ENCODE measurements at regions not wholly inside any gene's neighbourhood (a gene's known extent, or its start where the extent isn't known, plus 50 kb on each side); places are given as distances from the start of the nearest gene placed in this dataset.
"Not testable (repeated sequence)": the region's sequence is repeated elsewhere in the genome, so short reads cannot be mapped to it uniquely, and the experiment has no call there.

DNA sequence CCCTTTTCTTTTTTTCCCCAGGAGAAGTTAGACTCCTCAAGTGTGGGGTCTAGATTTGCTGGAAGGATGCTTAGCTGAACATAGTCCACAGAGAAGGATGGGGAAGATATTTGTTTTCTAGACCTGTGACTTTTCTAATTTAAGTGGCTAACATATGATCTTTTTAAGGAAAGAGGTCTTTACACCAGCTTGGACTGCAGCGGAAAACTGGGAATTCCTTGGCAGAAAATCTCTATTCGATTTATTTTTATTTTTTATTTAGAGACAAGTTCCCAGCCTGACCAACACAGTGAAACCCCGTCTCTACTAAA, 148.4 kb downstream of the MYCN start:
- 54 to 92% (median 74%) methylated on average over 3 of the region's 3 CpGs for WGBS, 4 donors
- Histone ChIP-seq H3K4me1 (replicated peaks in 1 of 2) (no peaks in the 10 kb centered on the region), H3K27ac (no peak overlapping the region), H3K36me3 (replicated peaks in 1 of 2) (no peaks in the 10 kb centered on the region), H3K4me3 (no peak overlapping the region), H3K27me3 (no peaks in the 10 kb centered on the region), H3K9me3 (replicated peaks in 1 of 3) (no peaks in the 10 kb centered on the region)
- intact Hi-C loops (cut with DNase I): no loop called here
- DNase-seq: no peak
- TF ChIP-seq POLR2A (IDR thresholded peaks at IDR 0.05): no peak
- TF ChIP-seq, protein P1, sequence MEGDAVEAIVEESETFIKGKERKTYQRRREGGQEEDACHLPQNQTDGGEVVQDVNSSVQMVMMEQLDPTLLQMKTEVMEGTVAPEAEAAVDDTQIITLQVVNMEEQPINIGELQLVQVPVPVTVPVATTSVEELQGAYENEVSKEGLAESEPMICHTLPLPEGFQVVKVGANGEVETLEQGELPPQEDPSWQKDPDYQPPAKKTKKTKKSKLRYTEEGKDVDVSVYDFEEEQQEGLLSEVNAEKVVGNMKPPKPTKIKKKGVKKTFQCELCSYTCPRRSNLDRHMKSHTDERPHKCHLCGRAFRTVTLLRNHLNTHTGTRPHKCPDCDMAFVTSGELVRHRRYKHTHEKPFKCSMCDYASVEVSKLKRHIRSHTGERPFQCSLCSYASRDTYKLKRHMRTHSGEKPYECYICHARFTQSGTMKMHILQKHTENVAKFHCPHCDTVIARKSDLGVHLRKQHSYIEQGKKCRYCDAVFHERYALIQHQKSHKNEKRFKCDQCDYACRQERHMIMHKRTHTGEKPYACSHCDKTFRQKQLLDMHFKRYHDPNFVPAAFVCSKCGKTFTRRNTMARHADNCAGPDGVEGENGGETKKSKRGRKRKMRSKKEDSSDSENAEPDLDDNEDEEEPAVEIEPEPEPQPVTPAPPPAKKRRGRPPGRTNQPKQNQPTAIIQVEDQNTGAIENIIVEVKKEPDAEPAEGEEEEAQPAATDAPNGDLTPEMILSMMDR (IDR thresholded peaks at IDR 0.05): no peak

DNA sequence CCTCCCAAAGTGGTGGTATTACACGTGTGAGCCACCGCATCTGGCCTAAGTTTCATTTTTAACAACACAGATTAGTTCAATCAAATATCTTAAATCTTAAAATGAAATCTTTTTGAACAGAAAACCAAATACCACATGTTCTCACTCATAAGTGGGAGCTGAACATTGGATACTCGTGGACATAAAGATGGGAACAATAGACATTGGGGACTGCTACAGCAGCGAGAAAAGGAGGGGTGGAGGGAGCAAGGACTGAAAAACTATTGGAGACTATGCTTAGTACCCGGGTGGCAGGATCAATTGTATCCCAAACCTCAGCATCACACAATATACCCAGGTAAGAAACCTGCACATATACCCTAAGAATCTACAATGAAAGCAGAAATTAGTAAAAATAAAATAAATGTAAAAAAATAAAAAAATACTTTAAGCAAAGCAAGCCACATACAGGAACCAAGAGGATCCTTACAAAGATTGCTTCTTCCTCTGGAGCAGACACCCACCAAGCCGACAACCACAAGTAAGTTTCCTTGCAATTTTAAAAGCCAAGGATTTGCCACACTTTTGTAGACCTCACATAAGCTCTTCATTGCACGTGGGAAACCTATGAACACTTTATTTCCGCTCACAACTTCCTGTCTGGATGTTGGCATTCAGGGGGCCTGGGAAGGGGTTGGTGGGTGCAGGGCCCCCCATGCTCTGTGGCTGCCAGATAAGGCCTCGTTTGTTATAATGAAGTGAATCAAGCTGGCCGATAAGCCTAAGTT, 147.9 kb downstream of the MYCN start:
- H3K36me3 ChIP-seq (replicated peaks in 1 of 2): no peaks in the 10 kb centered on the region
- intact Hi-C loops (cut with DNase I): no loop called here
- no peaks in the 10 kb centered on the region for H3K4me1 ChIP-seq (replicated peaks in 1 of 2)
- no peak for DNase-seq
- TF ChIP-seq, protein P1 (IDR thresholded peaks at IDR 0.05): no peak
- no peak for TF ChIP-seq POLR2A (IDR thresholded peaks at IDR 0.05)
- 72 to 83% (median 77%) methylated on average over 10 of the region's 10 CpGs for whole genome bisulfite sequencing, 4 donors
- no peak overlapping the region for H3K4me3 ChIP-seq
- no peak overlapping the region for H3K27ac ChIP-seq
- H3K9me3 ChIP-seq (replicated peaks in 1 of 3): no peaks in the 10 kb centered on the region
- H3K27me3 ChIP-seq: no peaks in the 10 kb centered on the region

- H3K36me3 ChIP-seq (replicated peaks in 1 of 2); H3K4me3 ChIP-seq; H3K27me3 ChIP-seq; H3K9me3 ChIP-seq (replicated peaks in 1 of 3); H3K27ac ChIP-seq; H3K4me1 ChIP-seq (replicated peaks in 1 of 2); DNase-seq; intact Hi-C loops (cut with DNase I): not testable (repeated sequence)
- 84 to 92% (median 88%) methylated on average over 12 of the region's 12 CpGs for WGBS, 4 donors
Observed at GRCh38 chr2:16086136-16086535, 145.8 kb downstream of the MYCN start.

GRCh38 chr2:16085073-16085472, 144.7 kb downstream of the MYCN start:
- no peak for DNase-seq
- intact Hi-C loops (cut with DNase I): no loop called here
- WGBS, 4 donors: 87 to 94% (median 91%) methylated on average over 5 of the region's 5 CpGs
- Histone ChIP-seq H3K4me3 (no peak overlapping the region), H3K27me3 (no peaks in the 10 kb centered on the region), H3K4me1 (replicated peaks in 1 of 2) (no peaks in the 10 kb centered on the region), H3K9me3 (replicated peaks in 1 of 3) (no peaks in the 10 kb centered on the region), H3K36me3 (replicated peaks in 1 of 2) (no peaks in the 10 kb centered on the region), H3K27ac (no peak overlapping the region)
- TF ChIP-seq POLR2A (IDR thresholded peaks at IDR 0.05): no peak
- TF ChIP-seq, protein P1 (IDR thresholded peaks at IDR 0.05): no peak

DNA sequence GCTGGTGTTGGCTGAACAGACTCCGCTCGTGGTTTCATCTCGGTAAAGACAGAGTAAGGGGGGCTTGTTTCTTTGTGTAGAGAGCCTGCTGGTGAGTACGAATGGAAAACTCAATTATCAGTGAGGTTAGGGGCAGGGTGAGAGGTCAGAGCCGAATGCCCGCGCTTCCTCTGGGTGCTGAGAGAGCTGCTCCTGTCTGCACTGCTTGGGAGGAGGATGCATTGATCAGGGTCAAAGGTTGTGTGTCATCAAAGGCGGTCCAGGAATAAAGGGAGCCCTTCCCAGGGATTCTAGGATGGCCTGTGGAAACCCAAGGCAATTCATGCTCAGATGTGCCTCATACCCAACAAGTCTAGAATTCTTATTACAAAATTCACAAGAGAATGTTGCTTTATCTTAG, 143.9 kb downstream of the MYCN start:
- no peaks in the 10 kb centered on the region for H3K9me3 ChIP-seq (replicated peaks in 1 of 3)
- no peak overlapping the region for H3K27ac ChIP-seq
- no peaks in the 10 kb centered on the region for H3K4me1 ChIP-seq (replicated peaks in 1 of 2)
- DNase-seq: no peak
- no peaks in the 10 kb centered on the region for H3K36me3 ChIP-seq (replicated peaks in 1 of 2)
- TF ChIP-seq POLR2A (IDR thresholded peaks at IDR 0.05): no peak
- TF ChIP-seq, protein P1 (IDR thresholded peaks at IDR 0.05): no peak
- intact Hi-C loops (cut with DNase I): no loop called here
- WGBS, 4 donors: 64 to 87% (median 72%) methylated on average over 8 of the region's 8 CpGs
- no peaks in the 10 kb centered on the region for H3K27me3 ChIP-seq
- H3K4me3 ChIP-seq: no peak overlapping the region
